Rectal smooth muscle tissue (tissue), 1 donor: ENCODE measurements at regions not wholly inside any gene's neighbourhood (a gene's known extent, or its start where the extent isn't known, plus 50 kb on each side); places are given as distances from the start of the nearest gene placed in this dataset.

Experiments
- H3K27ac ChIP-seq: one replicate; pipeline ENCODE4 v1.7.0; 2013; ENCODE audit warnings: low read depth, low read length, inconsistent platforms
- H3K27me3 ChIP-seq: one replicate; pipeline ENCODE4 v1.7.0; 2013; ENCODE audit warnings: low read length; ENCODE audit not compliant: control insufficient read depth, insufficient read depth
- H3K36me3 ChIP-seq: one replicate; pipeline ENCODE4 v1.7.0; 2013; ENCODE audit warnings: low read length; ENCODE audit not compliant: control insufficient read depth, insufficient read depth
- H3K4me1 ChIP-seq: one replicate; pipeline ENCODE4 v1.7.0; 2013; ENCODE audit warnings: low read length; ENCODE audit not compliant: control insufficient read depth, insufficient read depth
- H3K4me3 ChIP-seq: one replicate; pipeline ENCODE4 v1.7.0; 2013; ENCODE audit warnings: low read length
- H3K9ac ChIP-seq: one replicate; pipeline ENCODE4 v1.7.0; 2013; ENCODE audit warnings: low read length

DNA sequence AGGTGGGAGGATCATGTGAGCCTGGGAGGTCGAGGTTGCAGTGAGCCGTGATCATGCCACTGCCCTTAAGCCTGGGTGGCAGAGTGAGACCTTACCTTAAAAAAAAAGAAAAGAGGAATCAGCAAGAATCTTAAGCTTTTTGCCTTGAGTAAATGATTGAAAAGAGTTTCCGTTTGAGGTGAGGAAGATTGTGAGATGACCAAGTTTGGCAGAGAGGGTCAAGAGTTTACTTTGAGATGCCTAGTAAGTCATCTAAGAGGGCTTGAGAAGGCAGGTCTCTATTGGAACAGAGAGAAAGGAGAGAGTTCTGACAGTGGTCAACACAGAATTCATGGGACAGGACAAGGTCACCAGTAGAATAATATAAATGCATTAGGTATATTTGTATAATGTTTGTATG, 572.1 kb downstream of the TLE4 start:
- H3K27me3 ChIP-seq: no peaks in the 10 kb centered on the region
- H3K27ac ChIP-seq: no peak overlapping the region
- no peak overlapping the region for H3K4me3 ChIP-seq
- H3K9ac ChIP-seq: no peak overlapping the region
- no peaks in the 10 kb centered on the region for H3K36me3 ChIP-seq
- H3K4me1 ChIP-seq: no peaks in the 10 kb centered on the region

DNA sequence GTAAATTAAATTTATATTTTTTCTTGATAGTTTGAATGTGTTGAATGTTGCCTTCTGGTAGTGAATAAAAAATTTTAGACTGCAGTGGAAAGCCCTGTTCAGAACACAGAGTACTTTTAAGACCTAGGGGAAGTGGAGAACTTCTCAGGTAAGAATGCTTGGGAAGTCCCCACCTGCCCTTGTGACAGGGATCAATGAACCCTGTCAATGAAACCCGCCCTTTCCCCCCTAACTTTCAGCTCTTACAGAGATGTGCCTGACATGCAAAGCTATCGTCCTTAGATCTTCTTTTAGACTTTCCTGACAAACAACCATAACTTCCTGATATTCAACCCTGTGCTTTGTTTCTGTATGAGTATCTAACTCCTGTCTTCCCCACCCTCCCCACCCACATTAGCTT, 562.7 kb downstream of the TLE4 start:
- Histone ChIP-seq H3K27me3 (no peaks in the 10 kb centered on the region), H3K4me1 (no peaks in the 10 kb centered on the region), H3K36me3 (no peaks in the 10 kb centered on the region), H3K27ac (no peak overlapping the region), H3K9ac (no peak overlapping the region), H3K4me3 (no peak overlapping the region)

DNA sequence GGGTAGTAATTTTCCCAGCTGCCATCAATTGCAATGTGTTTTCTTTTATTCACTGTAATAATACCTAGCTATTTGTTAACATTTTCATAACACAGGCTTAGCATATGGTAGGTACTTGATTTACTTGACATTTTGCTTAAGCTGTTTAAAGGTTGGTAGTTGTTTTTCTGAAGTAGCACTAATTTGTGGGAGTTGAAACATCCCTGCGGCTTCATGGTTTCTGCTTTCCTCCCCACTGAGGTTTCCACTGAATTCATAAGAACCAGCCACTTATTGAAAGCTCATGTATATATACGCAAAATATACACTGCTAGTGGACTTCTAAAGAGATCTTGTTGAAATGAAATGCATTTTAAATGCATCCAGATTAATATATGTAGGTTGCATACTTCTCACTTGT, 559.9 kb downstream of the TLE4 start:
- no peaks in the 10 kb centered on the region for H3K27me3 ChIP-seq
- no peaks in the 10 kb centered on the region for H3K4me1 ChIP-seq
- no peaks in the 10 kb centered on the region for H3K36me3 ChIP-seq
- H3K9ac ChIP-seq: no peak overlapping the region
- no peak overlapping the region for H3K4me3 ChIP-seq
- no peak overlapping the region for H3K27ac ChIP-seq

DNA sequence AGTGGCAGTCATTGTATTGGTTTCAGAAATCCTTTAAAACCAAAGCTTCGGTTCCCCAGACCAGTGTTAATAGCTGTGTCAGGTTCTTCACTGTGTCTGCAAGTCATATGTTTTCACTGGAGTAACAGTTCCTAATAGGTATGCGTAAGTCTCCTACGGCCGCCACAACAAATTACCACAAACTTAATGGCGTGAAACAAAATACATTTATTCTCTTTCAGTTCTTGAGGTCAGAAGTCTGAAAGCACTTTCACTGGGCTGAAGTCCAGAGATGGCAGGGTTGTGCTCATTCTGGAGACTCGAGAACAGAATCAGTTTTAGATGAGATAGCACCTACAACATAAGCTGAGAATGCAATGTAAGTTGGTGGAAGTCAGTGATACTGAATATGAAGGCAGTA, 556.2 kb downstream of the TLE4 start:
- H3K36me3 ChIP-seq: no peaks in the 10 kb centered on the region
- no peak overlapping the region for H3K4me3 ChIP-seq
- H3K27ac ChIP-seq: no peak overlapping the region
- H3K9ac ChIP-seq: no peak overlapping the region
- H3K27me3 ChIP-seq: no peaks in the 10 kb centered on the region
- H3K4me1 ChIP-seq: no peaks in the 10 kb centered on the region

DNA sequence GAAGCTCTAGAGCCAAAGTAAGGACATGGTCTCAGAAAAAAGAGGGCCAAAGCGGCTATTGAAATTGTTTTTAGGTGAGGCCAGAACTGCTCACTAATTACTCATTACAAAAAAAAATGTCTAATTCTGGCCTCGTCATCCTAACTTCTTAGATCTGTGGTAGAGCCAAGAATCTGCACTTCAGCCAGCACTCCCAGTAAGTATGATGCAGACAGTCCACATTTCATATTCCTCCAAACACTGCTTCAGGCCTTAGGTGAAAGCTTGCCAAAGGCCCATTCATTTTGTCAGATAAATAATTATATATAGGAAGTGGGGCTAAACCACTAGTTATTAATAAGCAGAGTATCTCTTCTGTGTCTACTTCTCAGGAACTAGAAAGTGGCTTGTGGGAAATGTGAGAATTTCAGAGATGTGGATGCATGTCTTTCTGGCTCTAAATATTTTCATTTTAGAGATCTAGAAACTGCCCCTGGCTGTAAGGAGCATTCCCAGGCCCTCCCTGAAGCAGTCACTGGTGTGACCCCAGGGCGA, 554.0 kb downstream of the TLE4 start:
- Histone ChIP-seq H3K9ac (no peak overlapping the region), H3K4me3 (no peak overlapping the region)

DNA sequence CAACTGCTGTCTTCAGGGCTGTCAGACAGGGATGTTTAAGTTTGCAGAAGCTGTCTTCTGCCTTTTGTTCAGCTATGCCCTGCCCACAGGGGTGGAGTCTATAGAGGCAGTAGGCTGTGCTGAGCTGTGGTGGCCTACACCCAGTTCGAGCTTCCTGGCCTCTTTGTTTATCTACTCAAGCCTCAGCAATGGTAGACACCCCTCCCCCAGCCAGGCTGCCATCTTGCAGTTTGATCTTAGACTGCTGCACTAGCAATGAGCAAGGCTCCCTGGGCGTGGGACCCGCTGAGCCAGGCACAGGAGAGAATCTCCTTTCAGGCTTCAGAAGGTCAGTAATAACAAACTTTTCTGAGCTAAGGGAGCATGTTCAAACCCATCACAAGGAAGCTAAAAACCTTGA, 545.3 kb downstream of the TLE4 start:
- Histone ChIP-seq H3K4me1 (no peaks in the 10 kb centered on the region), H3K36me3 (no peaks in the 10 kb centered on the region), H3K4me3 (no peak overlapping the region), H3K27ac (no peak overlapping the region), H3K27me3 (no peaks in the 10 kb centered on the region), H3K9ac (no peak overlapping the region)

More for the DNA sequence above, 554.0 kb downstream of the TLE4 start:
- H3K36me3 ChIP-seq: no peaks in the 10 kb centered on the region
- H3K4me1 ChIP-seq: no peaks in the 10 kb centered on the region
- no peak overlapping the region for H3K27ac ChIP-seq
- no peaks in the 10 kb centered on the region for H3K27me3 ChIP-seq

DNA sequence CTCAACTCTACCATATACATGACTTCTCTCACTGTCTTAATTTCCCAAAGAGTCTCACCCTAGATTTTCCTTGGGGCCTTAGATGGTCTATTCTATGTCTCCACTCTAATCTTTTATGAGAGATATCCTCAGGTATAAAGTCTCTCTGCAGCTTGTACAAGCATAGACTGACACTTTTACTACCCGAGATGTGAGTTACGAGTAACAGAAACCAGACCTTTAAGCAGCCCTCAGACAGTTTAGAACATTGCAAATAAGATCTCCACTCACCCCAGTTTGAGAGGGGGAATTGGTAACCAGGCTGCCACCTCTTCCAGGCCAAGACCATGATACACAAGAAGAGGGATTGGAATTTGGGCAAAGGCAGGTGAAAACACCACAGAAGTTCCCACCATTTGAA, 542.5 kb downstream of the TLE4 start:
- no peak overlapping the region for H3K4me3 ChIP-seq
- H3K9ac ChIP-seq: no peak overlapping the region
- H3K27me3 ChIP-seq: no peaks in the 10 kb centered on the region

DNA sequence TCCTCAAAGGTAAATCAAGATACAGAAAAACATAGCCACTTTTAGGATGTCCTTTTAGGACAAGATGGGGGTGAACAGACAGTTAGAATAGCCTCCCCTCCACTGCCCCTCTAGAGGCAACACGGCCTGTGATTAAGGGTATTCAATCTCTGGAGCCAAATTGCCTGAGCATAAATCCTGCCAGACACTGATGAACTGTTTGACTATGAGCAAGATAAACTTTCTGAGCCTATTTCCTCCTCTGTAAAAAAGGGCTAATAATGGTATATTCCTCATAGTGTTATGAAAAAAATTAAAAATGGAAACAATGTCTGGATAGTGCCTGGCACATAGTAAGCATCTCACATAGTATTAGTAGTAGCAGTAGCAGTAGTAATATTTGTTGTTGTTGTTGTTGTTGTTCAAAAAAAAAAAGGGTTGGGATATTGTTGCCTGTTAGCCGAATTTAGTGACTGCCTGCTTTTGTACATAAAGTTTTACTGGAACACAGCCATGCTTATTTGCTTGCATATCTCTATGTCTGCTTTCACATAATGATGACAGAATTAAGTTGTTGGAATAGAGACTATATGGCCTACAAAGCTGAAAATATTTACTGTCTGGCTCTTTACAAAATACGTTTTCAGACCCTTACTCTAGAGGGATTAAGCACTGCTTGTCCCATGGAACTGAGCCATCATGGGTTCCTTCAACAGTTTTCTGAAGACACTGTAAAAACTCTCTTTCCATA, 536.3 kb downstream of the TLE4 start:
- no peak overlapping the region for H3K9ac ChIP-seq
- no peaks in the 10 kb centered on the region for H3K36me3 ChIP-seq
- H3K4me1 ChIP-seq: no peaks in the 10 kb centered on the region
- no peak overlapping the region for H3K4me3 ChIP-seq
- H3K27ac ChIP-seq: no peak overlapping the region
- H3K27me3 ChIP-seq: no peaks in the 10 kb centered on the region

More for the DNA sequence above, 542.5 kb downstream of the TLE4 start:
- Histone ChIP-seq H3K27ac (no peak overlapping the region), H3K4me1 (no peaks in the 10 kb centered on the region), H3K36me3 (no peaks in the 10 kb centered on the region)

DNA sequence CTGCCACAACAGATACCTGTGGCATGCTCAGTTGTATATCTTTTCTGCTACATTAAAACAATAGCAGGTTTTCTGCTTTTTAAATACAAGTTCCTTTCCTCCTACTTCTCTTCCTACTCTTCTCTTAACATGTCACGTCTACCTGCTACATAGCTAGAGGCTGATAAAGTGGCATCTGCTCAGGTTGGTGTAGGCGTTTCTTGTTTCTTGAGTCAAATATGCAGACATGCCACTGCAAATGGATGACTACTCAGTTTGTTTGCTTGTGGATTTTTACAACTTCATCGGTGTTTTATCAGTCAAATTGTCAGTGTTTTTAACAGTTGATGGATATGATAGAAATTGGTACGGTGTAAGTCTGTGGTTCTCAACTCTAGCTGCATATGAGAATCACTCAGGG, 525.7 kb downstream of the TLE4 start:
- Histone ChIP-seq H3K9ac (no peak overlapping the region), H3K4me3 (no peak overlapping the region), H3K27ac (no peak overlapping the region), H3K4me1 (no peaks in the 10 kb centered on the region), H3K27me3 (no peaks in the 10 kb centered on the region), H3K36me3 (no peaks in the 10 kb centered on the region)

DNA sequence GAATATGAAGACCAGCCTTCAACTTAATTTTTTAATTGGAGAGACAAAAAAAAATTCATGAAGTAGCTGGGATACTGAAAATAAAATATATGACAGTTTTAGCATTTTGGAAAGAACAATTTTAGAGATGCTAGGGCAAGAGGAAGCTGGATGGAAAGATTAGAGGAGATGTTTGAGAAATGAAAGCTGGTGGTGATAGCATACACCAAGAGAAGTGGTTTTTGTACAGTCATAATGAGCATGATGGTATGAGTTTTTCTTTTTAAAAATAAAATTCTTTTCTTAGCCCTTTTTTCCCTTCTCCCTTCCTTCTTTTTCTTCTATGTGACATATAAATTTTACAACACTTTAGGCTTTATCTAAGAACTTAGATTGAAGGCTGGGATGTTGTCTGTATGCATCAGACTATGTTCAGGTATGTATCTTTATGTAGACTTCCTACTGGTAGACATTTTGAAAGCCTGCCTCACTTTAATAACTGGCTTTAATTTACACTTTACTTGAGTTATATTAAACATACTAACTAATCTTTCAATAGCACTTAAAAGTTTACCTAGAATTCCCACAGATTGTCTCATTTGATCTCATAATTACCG, 522.5 kb downstream of the TLE4 start:
- Histone ChIP-seq H3K36me3 (no peaks in the 10 kb centered on the region), H3K27me3 (no peaks in the 10 kb centered on the region)

DNA sequence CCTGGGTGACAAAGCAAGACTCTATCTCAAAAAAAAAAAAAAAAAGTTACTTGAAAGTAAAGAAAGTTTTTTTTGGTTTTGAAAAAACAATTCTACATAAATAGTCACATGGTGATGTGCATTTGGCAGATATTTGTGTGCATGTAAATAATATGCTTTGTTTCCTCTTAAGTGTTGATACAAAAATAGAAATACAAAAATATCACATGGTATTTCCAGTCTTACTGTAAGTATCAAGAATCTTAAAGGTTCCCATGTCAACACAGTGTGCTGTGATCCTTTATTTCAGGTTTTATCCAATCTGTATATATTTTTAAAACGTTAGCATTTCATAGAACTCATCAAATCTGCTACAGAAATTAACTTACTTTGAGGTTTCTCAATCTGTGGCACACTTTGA, 521.9 kb downstream of the TLE4 start:
- Histone ChIP-seq H3K36me3 (no peaks in the 10 kb centered on the region), H3K9ac (no peak overlapping the region), H3K27me3 (no peaks in the 10 kb centered on the region), H3K4me1 (no peaks in the 10 kb centered on the region), H3K4me3 (no peak overlapping the region), H3K27ac (no peak overlapping the region)

More for the DNA sequence above, 522.5 kb downstream of the TLE4 start:
- H3K9ac ChIP-seq: no peak overlapping the region
- H3K4me1 ChIP-seq: no peaks in the 10 kb centered on the region
- no peak overlapping the region for H3K4me3 ChIP-seq
- H3K27ac ChIP-seq: no peak overlapping the region

DNA sequence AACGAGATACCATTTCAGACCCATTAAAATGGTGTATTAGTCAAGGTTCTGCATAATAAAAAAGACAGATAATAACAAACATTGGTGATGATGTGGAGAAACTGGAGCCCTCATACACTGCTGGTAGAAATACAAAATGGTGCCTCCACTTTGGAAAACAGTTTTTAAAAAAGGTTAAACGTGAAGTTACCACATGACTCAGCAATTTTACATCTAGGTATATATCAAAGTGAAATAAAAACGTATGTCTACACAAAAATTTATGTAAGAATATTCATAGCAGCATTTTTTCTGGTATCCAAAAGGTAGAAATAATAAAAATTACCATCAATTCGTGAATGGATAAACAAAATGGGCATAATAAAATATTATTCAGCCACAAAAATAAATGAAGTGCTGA, 519.8 kb downstream of the TLE4 start:
- H3K4me3 ChIP-seq: no peak overlapping the region
- H3K9ac ChIP-seq: no peak overlapping the region
- no peaks in the 10 kb centered on the region for H3K4me1 ChIP-seq
- H3K36me3 ChIP-seq: no peaks in the 10 kb centered on the region
- H3K27ac ChIP-seq: no peak overlapping the region
- no peaks in the 10 kb centered on the region for H3K27me3 ChIP-seq

DNA sequence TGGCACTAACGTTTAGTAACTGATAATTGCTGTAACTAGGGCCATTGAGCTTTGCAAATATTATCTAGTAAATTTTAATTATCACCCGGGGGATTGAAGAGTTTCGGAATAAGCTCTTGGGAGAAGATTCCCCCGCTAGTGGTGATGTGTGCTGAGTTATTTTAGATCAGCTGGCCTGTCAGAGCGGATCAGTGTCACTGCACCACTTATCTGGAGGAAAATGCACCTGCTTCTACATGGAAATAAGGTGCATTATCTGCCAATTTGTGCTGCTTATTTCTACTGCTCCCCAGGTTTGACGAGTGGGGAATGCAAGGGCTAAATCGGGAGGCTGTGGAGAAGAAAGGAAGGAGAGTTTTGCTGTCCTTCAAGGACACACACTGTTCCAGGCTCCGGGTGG, 518.6 kb downstream of the TLE4 start:
- Histone ChIP-seq H3K27me3 (no peaks in the 10 kb centered on the region), H3K4me3 (no peak overlapping the region), H3K27ac (no peak overlapping the region), H3K36me3 (no peaks in the 10 kb centered on the region), H3K9ac (no peak overlapping the region), H3K4me1 (no peaks in the 10 kb centered on the region)
